ENCODE measurements at regions not wholly inside any gene's neighbourhood (a gene's known extent, or its start where the extent isn't known, plus 50 kb on each side); places are given as distances from the start of the nearest gene placed in this dataset.

DNA sequence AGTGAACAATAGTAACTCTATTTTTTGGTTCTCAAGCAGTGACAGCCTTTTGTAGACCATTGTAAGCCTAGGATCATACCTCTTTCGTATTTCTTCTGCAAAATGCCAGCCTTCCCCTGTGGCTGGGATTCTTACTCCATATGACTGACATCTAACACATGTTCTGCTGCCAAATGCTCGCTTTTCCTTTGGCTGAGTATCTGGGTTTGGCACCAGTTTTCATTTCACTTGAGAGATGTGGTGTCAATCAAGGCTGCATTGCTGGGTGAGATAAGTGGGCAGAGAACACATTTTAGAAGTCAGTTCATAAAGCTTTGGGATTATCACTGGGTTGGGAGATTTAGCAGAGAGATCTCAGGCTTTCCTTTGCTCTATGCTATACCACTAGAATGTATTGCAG is 514.7 kb upstream of the SGO1 start:
- H3K27ac Mint-ChIP-seq, result no peak overlapping the region
- TF ChIP-seq, protein P1, sequence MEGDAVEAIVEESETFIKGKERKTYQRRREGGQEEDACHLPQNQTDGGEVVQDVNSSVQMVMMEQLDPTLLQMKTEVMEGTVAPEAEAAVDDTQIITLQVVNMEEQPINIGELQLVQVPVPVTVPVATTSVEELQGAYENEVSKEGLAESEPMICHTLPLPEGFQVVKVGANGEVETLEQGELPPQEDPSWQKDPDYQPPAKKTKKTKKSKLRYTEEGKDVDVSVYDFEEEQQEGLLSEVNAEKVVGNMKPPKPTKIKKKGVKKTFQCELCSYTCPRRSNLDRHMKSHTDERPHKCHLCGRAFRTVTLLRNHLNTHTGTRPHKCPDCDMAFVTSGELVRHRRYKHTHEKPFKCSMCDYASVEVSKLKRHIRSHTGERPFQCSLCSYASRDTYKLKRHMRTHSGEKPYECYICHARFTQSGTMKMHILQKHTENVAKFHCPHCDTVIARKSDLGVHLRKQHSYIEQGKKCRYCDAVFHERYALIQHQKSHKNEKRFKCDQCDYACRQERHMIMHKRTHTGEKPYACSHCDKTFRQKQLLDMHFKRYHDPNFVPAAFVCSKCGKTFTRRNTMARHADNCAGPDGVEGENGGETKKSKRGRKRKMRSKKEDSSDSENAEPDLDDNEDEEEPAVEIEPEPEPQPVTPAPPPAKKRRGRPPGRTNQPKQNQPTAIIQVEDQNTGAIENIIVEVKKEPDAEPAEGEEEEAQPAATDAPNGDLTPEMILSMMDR (conservative IDR thresholded peaks at IDR 0.05), result no peak
- H3K4me1 Mint-ChIP-seq, result peaks cover 4% of the 10 kb centered on the region
- H3K36me3 Mint-ChIP-seq (ENCODE audit: low read depth), result no peaks in the 10 kb centered on the region
- H3K27me3 Mint-ChIP-seq (ENCODE audit: insufficient read depth), result no peaks in the 10 kb centered on the region
- Histone ChIP-seq H3K27ac (ENCODE audit: low read depth, low read length) (no peak overlapping the region), H3K27me3 (ENCODE audit: control insufficient read depth, insufficient read depth, low read length, poor library complexity, severe bottlenecking) (no peaks in the 10 kb centered on the region), H3K9ac (ENCODE audit: extremely low read depth, low read length, poor library complexity, severe bottlenecking) (no peak overlapping the region), H3K36me3 (ENCODE audit: control insufficient read depth, insufficient read depth, low read length) (no peaks in the 10 kb centered on the region), H3K9me3 (ENCODE audit: control insufficient read depth, low read length) (no peaks in the 10 kb centered on the region), H3K4me3 (ENCODE audit: low read length) (no peak overlapping the region), H3K4me1 (ENCODE audit: control insufficient read depth, insufficient read depth, low read length) (no peaks in the 10 kb centered on the region)
- WGBS, 2 experiments (ENCODE audit: insufficient coverage in 1 of 2, insufficient read length in 1 of 2), result 93 to 100% methylated on average over 1 to 2 of the region's 2 CpGs
- peaks cover 6% of the 10 kb centered on the region for H3K9me3 Mint-ChIP-seq
- no peak for DNase-seq
- H3K4me3 Mint-ChIP-seq, result no peak overlapping the region

DNA sequence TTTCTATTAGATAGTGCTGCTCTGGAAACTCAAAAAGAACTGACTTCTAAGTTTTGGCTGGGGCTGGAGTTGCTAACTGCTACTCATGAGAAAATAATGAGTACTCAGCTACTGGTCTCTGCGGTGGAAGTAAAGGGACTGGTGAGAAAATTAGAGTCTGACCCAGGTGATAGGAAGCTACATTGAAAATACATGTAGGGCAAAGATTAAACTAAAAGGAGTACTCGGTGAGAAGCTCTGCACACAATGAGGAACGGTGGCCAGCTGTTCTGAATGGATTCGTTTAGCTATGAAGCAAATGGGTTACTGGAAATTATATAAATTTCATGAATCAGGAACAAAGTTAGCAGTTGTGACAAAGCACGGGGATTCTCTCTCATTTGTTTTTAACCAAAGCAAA is 512.9 kb upstream of the SGO1 start:
- Histone ChIP-seq H3K27ac (ENCODE audit: low read depth, low read length) (no peak overlapping the region), H3K36me3 (ENCODE audit: control insufficient read depth, insufficient read depth, low read length) (no peaks in the 10 kb centered on the region), H3K4me3 (ENCODE audit: low read length) (no peak overlapping the region), H3K9me3 (ENCODE audit: control insufficient read depth, low read length) (no peaks in the 10 kb centered on the region), H3K9ac (ENCODE audit: extremely low read depth, low read length, poor library complexity, severe bottlenecking) (no peak overlapping the region), H3K4me1 (ENCODE audit: control insufficient read depth, insufficient read depth, low read length) (no peaks in the 10 kb centered on the region), H3K27me3 (ENCODE audit: control insufficient read depth, insufficient read depth, low read length, poor library complexity, severe bottlenecking) (no peaks in the 10 kb centered on the region)
- DNase-seq, result no peak
- Mint-ChIP-seq H3K27ac (no peak overlapping the region), H3K4me3 (no peak overlapping the region), H3K9me3 (peaks cover 6% of the 10 kb centered on the region), H3K4me1 (peaks cover 4% of the 10 kb centered on the region), H3K27me3 (ENCODE audit: insufficient read depth) (no peaks in the 10 kb centered on the region), H3K36me3 (ENCODE audit: low read depth) (no peaks in the 10 kb centered on the region)
- TF ChIP-seq, protein P1 (conservative IDR thresholded peaks at IDR 0.05), result no peak
- 73 to 94% methylated on average over 3 to 5 of the region's 5 CpGs for WGBS, 2 experiments (ENCODE audit: insufficient coverage in 1 of 2, insufficient read length in 1 of 2)

DNA sequence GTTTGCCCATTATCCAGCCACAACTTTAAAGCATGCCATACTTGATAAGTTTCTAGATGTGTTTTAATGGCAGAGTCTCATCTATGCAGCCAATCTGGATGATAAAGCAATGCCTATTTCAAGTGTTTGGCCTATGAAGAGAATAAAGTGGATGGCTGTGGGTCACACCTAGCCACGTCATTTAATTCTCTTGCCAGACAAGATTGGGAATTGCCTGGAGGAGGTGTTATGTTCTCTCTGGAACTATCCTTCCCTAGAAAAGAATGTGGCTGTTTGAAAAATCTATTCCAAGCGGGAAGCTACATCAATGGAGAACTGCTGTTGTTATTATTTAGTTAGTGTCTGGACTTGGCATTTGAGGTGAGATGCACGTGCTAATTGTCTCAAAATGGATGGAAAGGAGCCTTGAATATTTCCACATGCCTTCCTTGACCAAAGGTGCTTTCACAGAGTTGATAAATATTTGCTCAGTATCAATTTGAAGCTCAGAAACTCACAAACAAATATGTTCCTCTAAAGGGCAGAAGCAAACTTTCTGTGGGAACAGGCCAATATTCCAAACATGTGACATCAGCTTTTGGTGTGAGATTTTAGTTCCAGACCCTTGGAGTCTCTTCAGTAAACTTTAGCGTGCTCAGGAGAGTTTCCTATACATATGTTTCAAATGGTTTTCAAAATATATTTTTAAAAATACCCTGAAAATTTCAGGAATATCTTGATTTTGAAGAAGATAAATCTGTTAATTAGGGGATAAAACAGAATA is 510.6 kb upstream of the SGO1 start:
- no peak for DNase-seq
- H3K9me3 Mint-ChIP-seq, result no peaks in the 10 kb centered on the region

More for the DNA sequence above, 510.6 kb upstream of the SGO1 start:
- Mint-ChIP-seq H3K4me3 (no peak overlapping the region), H3K27ac (no peak overlapping the region), H3K27me3 (ENCODE audit: insufficient read depth) (no peaks in the 10 kb centered on the region), H3K4me1 (peaks cover 4% of the 10 kb centered on the region), H3K36me3 (ENCODE audit: low read depth) (no peaks in the 10 kb centered on the region)
- Histone ChIP-seq H3K36me3 (ENCODE audit: control insufficient read depth, insufficient read depth, low read length) (no peaks in the 10 kb centered on the region), H3K4me3 (ENCODE audit: low read length) (no peak overlapping the region), H3K9me3 (ENCODE audit: control insufficient read depth, low read length) (no peaks in the 10 kb centered on the region), H3K27me3 (ENCODE audit: control insufficient read depth, insufficient read depth, low read length, poor library complexity, severe bottlenecking) (no peaks in the 10 kb centered on the region), H3K4me1 (ENCODE audit: control insufficient read depth, insufficient read depth, low read length) (no peaks in the 10 kb centered on the region), H3K9ac (ENCODE audit: extremely low read depth, low read length, poor library complexity, severe bottlenecking) (no peak overlapping the region), H3K27ac (ENCODE audit: low read depth, low read length) (no peak overlapping the region)
- TF ChIP-seq, protein P1 (conservative IDR thresholded peaks at IDR 0.05), result no peak
- 93 to 95% methylated on average over 3 of the region's 4 CpGs for WGBS, 2 experiments (ENCODE audit: insufficient coverage in 1 of 2, insufficient read length in 1 of 2)

All from endodermal cell (in vitro differentiated cells).